GM19455 (cell line): ENCODE measurements at regions not wholly inside any gene's neighbourhood (a gene's known extent, or its start where the extent isn't known, plus 50 kb on each side); places are given as distances from the start of the nearest gene placed in this dataset.
"Not testable (repeated sequence)": the region's sequence is repeated elsewhere in the genome, so short reads cannot be mapped to it uniquely, and the experiment has no call there.

Source experiments
- ATAC-seq: cut with Tn5 transposase; IDR thresholded peaks from one replicate; pipeline ENCODE4 v1.9.1; 2021; ENCODE audit not compliant: unreplicated experiment

GRCh38 chr6:140252099-140252498 is 877.7 kb upstream of the CITED2 start:
- ATAC-seq = no peak

- ATAC-seq = no peak
These were observed 871.0 kb upstream of the CITED2 start for GRCh38 chr6:140245296-140246040.

- ATAC-seq = no peak
These were observed 862.8 kb upstream of the CITED2 start for GRCh38 chr6:140237251-140237650.

GRCh38 chr6:140236732-140237131 is 862.3 kb upstream of the CITED2 start:
- ATAC-seq = no peak

- ATAC-seq = no peak
These were observed 855.8 kb upstream of the CITED2 start for GRCh38 chr6:140230282-140230681.

GRCh38 chr6:140228491-140228890 is 854.0 kb upstream of the CITED2 start:
- no peak for ATAC-seq

- no peak for ATAC-seq
These were observed 852.2 kb upstream of the CITED2 start for GRCh38 chr6:140226637-140227036.

- ATAC-seq = no peak
These were observed 851.4 kb upstream of the CITED2 start for GRCh38 chr6:140225701-140226436.

- ATAC-seq = no peak
These were observed 842.8 kb upstream of the CITED2 start for GRCh38 chr6:140217283-140217682.

GRCh38 chr6:140209775-140210174 is 835.3 kb upstream of the CITED2 start:
- no peak for ATAC-seq

- no peak for ATAC-seq
These were observed 833.8 kb upstream of the CITED2 start for GRCh38 chr6:140208286-140208685.

- ATAC-seq = no peak
These were observed 831.5 kb upstream of the CITED2 start for GRCh38 chr6:140205795-140206593.

GRCh38 chr6:140204154-140204553 is 829.7 kb upstream of the CITED2 start:
- no peak for ATAC-seq

GRCh38 chr6:140203661-140204147 is 829.3 kb upstream of the CITED2 start:
- ATAC-seq = no peak

- ATAC-seq = no peak
These were observed 828.6 kb upstream of the CITED2 start for GRCh38 chr6:140202964-140203515.

GRCh38 chr6:140201787-140202458 is 827.5 kb upstream of the CITED2 start:
- ATAC-seq = no peak

GRCh38 chr6:140193269-140193668 is 818.8 kb upstream of the CITED2 start:
- ATAC-seq = no peak

GRCh38 chr6:140192018-140192417 is 817.6 kb upstream of the CITED2 start:
- ATAC-seq = no peak

- ATAC-seq = not testable (repeated sequence)
These were observed 814.8 kb upstream of the CITED2 start for GRCh38 chr6:140189263-140189662.

GRCh38 chr6:140185991-140186390 is 811.5 kb upstream of the CITED2 start:
- ATAC-seq = no peak

GRCh38 chr6:140183881-140184280 is 809.4 kb upstream of the CITED2 start:
- no peak for ATAC-seq
